ENCODE measurements at regions not wholly inside any gene's neighbourhood (a gene's known extent, or its start where the extent isn't known, plus 50 kb on each side); places are given as distances from the start of the nearest gene placed in this dataset.

- TF ChIP-seq POLR2AphosphoS5 (IDR thresholded peaks at IDR 0.05; ENCODE audit: low read depth, low read length) (no peak), POLR2A (IDR thresholded peaks at IDR 0.05; ENCODE audit: low read depth, low read length) (no peak), TAF1 (IDR thresholded peaks at IDR 0.05; ENCODE audit: borderline replicate concordance, low read depth, low read length) (no peak)
These were observed 191.6 kb downstream of the C9orf152 start for GRCh38 chr9:110016340-110016739.

Measured in GM12892 (cell line).